ENCODE measurements at regions not wholly inside any gene's neighbourhood (a gene's known extent, or its start where the extent isn't known, plus 50 kb on each side); places are given as distances from the start of the nearest gene placed in this dataset.

DNA sequence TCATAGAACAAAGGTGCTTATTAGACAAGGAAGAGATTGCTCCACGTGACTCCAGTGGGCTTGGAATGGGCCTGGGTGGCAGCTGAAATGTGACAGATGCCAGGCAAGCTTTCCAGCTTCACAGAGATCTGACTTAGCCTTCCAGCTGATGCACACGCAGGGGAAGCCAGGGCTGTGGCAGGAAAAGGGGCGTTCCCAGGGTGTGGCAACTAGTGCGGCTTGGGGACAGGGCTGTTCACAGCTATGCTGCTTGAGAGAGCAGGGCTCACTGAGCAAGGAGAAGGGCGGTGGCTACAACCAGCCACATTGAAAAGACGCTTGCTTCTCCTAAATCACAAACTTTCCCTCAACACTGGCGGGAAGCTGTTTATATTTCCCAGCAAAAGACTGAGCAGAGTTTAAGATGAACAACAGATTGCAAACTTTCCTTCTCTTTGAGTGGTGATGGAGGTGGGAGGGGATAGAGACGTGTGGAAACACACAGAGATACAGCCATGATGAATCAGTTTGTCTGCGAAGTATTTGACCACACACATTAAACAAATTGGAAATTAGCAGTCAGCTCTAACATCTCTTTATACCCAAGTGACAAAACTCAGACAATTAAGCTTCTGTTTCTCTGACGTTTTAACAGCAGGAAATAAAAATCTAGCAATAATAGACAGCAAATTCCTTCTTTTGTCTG is 127.5 kb downstream of the BDH1 start:
- no peak for ATAC-seq (replicated peaks; ENCODE audit: extremely low read depth, poor library complexity, severe bottlenecking)
- Mint-ChIP-seq H3K36me3 (ENCODE audit: insufficient read depth) (peaks cover 4% of the 10 kb centered on the region), H3K9me3 (no peaks in the 10 kb centered on the region), H3K4me1 (peaks cover 9% of the 10 kb centered on the region), H3K27ac (ENCODE audit: low read depth) (no peak overlapping the region), H3K4me3 (no peak overlapping the region), H3K27me3 (peaks cover 75% of the 10 kb centered on the region)
- DNase-seq (ENCODE audit: low spot score in 2 of 2), result no peak

DNA sequence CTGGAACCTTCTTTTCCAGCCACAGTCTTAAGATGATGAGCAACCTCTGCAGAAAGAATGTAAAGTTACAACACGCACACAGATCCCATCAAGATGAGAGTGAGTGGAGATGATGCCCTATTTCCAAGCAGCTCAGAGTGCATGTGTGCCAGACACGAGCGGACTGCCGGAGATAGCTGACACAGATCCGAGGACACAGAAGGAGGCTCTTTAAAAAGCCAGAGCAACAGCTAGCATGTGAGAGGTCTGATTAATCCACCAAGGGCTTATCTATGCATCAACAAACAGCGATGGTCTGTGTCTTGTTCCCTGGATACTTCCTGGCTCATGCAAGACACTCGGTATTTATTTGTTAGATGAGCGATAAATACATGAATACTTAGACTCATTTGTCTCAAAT is 128.6 kb upstream of the DLG1 start:
- peaks cover 9% of the 10 kb centered on the region for H3K4me1 Mint-ChIP-seq
- H3K27me3 Mint-ChIP-seq, result peaks cover 74% of the 10 kb centered on the region
- H3K9me3 Mint-ChIP-seq, result no peaks in the 10 kb centered on the region
- H3K36me3 Mint-ChIP-seq (ENCODE audit: insufficient read depth), result peaks cover 4% of the 10 kb centered on the region
- ATAC-seq (replicated peaks; ENCODE audit: extremely low read depth, poor library complexity, severe bottlenecking) (no peak), DNase-seq (ENCODE audit: low spot score in 2 of 2) (no peak)
- no peak overlapping the region for H3K4me3 Mint-ChIP-seq
- no peak overlapping the region for H3K27ac Mint-ChIP-seq (ENCODE audit: low read depth)

DNA sequence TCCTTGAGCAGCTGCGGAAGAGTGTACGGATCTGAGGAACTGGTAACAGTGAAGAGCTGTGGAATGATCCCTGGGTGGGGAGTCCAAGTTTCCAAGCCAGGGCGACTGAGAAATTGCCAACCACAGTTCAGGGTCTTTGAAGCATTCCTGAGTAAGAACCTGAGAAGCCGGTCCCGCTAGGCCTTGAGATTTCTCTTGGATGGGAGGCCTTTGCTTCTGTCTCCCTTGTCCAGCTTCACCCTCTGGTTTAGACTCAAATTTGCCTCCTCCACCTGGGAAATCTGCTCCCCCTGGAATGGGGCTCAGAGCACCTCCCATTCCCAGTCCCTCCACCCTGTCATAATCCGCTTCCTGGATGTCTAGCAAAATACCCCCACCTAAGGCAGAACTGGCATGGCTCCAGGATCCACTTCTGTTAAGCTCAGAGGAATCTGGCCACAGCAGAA is 127.7 kb upstream of the DLG1 start:
- no peak for ATAC-seq (replicated peaks; ENCODE audit: extremely low read depth, poor library complexity, severe bottlenecking)
- no peak overlapping the region for H3K4me3 Mint-ChIP-seq
- no peaks in the 10 kb centered on the region for H3K9me3 Mint-ChIP-seq
- no peak for DNase-seq (ENCODE audit: low spot score in 2 of 2)
- H3K27ac Mint-ChIP-seq (ENCODE audit: low read depth), result no peak overlapping the region
- peaks cover 67% of the 10 kb centered on the region for H3K27me3 Mint-ChIP-seq
- H3K4me1 Mint-ChIP-seq, result peaks cover 9% of the 10 kb centered on the region
- H3K36me3 Mint-ChIP-seq (ENCODE audit: insufficient read depth), result peaks cover 4% of the 10 kb centered on the region

DNA sequence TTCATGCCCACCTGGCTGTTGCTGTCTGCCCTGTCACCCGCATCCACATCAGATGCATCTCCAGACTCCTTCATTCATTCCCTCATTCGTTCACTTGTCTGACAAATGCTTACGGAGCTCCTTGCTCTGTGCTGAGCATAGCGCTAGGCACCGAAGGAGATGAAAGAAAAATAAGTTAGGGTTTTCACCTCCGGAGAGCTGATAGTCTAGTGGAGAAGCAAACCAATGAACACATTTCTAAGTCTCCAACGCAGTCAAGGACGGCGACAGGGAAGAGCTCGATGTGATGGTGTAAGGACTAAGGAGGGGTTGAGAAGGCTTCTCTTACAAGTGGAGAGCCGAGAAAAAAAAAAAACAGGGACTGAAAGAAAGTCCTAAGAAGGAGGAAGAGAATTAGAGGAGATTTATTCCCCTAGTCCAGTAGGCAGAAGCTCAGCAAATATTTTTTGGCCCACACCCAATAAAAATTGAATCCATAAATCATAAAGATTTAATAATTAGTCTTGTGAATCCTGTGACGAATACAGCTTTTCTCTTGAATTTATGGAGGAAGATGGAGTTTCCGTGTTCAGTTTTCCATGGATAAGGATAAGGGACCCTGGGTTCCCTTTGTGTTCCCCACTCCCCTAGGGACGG is 127.2 kb upstream of the DLG1 start:
- Mint-ChIP-seq H3K4me1 (peaks cover 9% of the 10 kb centered on the region), H3K27ac (ENCODE audit: low read depth) (no peak overlapping the region), H3K36me3 (ENCODE audit: insufficient read depth) (peaks cover 4% of the 10 kb centered on the region), H3K9me3 (no peaks in the 10 kb centered on the region), H3K27me3 (peaks cover 67% of the 10 kb centered on the region), H3K4me3 (no peak overlapping the region)
- ATAC-seq (replicated peaks; ENCODE audit: extremely low read depth, poor library complexity, severe bottlenecking) (no peak), DNase-seq (ENCODE audit: low spot score in 2 of 2) (no peak)

DNA sequence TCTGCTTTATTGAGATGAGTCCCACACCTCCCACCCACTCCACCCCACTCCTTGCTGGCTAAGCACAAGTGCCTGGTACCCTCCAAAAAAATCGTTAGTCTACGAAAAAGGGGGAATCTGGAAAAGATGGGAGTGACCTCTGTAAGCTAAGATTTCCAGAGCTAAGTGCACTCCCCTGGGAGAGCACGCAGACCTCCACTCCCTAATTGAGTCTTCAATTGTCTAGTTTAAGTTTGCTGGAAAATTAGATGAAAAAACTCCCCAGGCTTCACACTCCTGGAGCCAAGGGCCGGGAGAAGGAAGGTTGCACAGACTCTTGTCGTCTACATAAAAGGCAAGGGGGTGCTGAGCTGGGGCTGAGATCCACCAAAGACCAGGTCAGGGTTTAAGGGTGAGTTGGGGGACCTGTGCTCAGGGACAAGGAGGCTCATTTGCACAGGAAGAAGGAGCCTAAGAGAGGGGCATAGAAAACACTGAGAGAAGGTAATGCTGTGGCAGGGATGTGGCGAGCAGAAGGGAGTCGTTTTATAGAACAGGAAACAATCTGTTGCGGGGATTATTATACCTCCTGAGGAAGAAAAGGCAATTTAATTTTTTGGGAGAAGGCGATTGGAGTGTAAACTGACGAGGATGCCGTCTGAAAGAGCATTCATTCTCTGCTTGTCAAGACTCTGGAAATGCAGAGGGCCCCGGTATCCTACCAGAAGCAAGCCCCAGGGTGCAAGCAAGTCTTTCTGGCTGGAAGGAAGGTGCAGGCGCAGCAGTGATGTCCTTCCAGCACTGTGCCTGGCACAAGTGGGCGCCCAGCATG is 126.5 kb upstream of the DLG1 start:
- ATAC-seq (replicated peaks; ENCODE audit: extremely low read depth, poor library complexity, severe bottlenecking) (no peak), DNase-seq (ENCODE audit: low spot score in 2 of 2) (no peak)
- Mint-ChIP-seq H3K27me3 (peaks cover 62% of the 10 kb centered on the region), H3K4me1 (peaks cover 9% of the 10 kb centered on the region), H3K36me3 (ENCODE audit: insufficient read depth) (peaks cover 4% of the 10 kb centered on the region), H3K27ac (ENCODE audit: low read depth) (no peak overlapping the region), H3K4me3 (no peak overlapping the region), H3K9me3 (no peaks in the 10 kb centered on the region)

DNA sequence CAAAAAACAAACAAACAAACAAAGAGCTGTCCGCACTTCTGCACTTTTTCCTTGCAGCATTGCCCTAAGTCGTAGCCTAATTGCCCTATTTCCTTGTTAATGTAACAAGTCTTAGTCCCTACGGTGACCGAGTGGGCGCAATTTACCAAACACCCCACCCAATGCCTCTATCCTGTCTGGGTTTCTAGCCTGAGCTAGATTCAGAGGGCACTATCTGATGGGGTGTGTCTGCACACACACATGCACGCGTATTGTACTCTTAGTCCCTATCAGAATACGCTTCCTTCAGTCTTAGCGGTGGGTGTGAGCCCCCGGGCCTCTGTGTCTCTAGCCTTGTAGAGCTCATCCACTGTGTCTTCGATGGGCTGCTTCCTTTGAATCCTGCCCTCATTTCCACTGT is 125.9 kb upstream of the DLG1 start:
- ATAC-seq (replicated peaks; ENCODE audit: extremely low read depth, poor library complexity, severe bottlenecking) (no peak), DNase-seq (ENCODE audit: low spot score in 2 of 2) (no peak)
- H3K9me3 Mint-ChIP-seq, result no peaks in the 10 kb centered on the region
- peaks cover 57% of the 10 kb centered on the region for H3K27me3 Mint-ChIP-seq
- no peak overlapping the region for H3K27ac Mint-ChIP-seq (ENCODE audit: low read depth)
- no peak overlapping the region for H3K4me3 Mint-ChIP-seq
- peaks cover 9% of the 10 kb centered on the region for H3K4me1 Mint-ChIP-seq
- H3K36me3 Mint-ChIP-seq (ENCODE audit: insufficient read depth), result peaks cover 6% of the 10 kb centered on the region

DNA sequence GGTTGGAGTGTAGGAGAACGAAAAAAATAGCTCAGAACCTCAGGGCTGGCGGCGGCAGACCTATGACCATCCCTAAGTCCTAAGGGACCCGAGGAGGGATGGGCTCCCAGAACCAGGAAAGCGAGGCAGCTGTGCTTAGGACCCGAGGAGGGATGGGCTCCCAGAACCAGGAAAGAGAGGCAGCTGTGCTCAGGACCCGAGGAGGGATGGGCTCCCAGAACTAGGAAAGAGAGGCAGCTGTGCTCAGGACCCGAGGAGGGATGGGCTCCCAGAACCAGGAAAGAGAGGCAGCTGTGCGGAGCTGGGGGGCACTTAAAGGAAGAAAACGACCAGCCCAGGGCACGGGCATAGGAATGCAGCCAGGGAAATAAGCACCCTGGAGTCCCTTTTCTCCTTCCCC is 125.0 kb upstream of the DLG1 start:
- Mint-ChIP-seq H3K27ac (ENCODE audit: low read depth) (no peak overlapping the region), H3K4me3 (no peak overlapping the region), H3K36me3 (ENCODE audit: insufficient read depth) (peaks cover 3% of the 10 kb centered on the region), H3K4me1 (peaks cover 6% of the 10 kb centered on the region), H3K27me3 (peaks cover 50% of the 10 kb centered on the region), H3K9me3 (no peaks in the 10 kb centered on the region)
- DNase-seq (ENCODE audit: low spot score in 2 of 2) (no peak), ATAC-seq (replicated peaks; ENCODE audit: extremely low read depth, poor library complexity, severe bottlenecking) (no peak)

DNA sequence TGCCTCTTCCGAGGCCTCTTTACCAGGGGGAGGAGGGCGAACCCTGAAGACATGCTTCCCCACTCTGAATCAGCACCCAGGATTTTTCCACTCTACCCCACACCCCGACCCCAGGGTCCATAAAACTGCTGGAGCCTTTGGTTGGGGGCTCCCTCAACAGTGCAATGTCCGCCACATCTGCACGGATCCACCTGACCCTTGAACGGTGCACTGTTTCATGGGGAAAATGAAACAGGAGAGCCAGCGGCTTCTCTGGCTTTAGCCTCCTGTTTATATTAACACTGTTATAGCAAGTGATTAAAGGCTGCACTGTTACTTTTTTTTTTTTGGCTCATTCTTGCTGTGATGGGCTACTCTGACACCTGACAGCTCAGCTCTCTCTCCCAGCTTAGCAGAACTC is 124.1 kb upstream of the DLG1 start:
- Mint-ChIP-seq H3K9me3 (no peaks in the 10 kb centered on the region), H3K27me3 (peaks cover 42% of the 10 kb centered on the region), H3K4me3 (no peak overlapping the region), H3K36me3 (ENCODE audit: insufficient read depth) (peaks cover 2% of the 10 kb centered on the region), H3K27ac (ENCODE audit: low read depth) (no peak overlapping the region), H3K4me1 (no peaks in the 10 kb centered on the region)
- ATAC-seq (replicated peaks; ENCODE audit: extremely low read depth, poor library complexity, severe bottlenecking), result no peak
- DNase-seq (ENCODE audit: low spot score in 2 of 2), result no peak

DNA sequence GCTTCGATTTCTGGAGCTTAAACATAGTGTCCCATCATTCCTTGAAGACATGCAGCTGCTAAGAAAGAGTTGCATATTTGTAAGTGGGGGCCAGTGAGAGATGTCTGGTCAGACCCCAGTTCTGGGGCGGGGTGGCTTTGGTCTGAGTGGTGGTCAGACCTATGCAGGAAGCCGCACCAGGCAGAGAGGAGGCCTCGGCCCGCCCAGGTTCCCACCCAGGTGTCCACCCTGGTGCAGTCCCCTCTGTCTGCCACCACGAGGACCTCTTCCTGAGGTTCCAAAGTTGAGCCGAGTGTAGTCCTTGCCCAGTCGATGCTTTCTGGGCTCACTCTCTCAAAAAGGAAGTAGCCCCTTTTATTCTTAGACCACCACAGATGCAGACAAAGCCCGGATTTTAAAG is 122.6 kb upstream of the DLG1 start:
- no peak overlapping the region for H3K27ac Mint-ChIP-seq (ENCODE audit: low read depth)
- no peaks in the 10 kb centered on the region for H3K4me1 Mint-ChIP-seq
- no peaks in the 10 kb centered on the region for H3K9me3 Mint-ChIP-seq
- H3K4me3 Mint-ChIP-seq, result no peak overlapping the region
- H3K36me3 Mint-ChIP-seq (ENCODE audit: insufficient read depth), result peaks cover 2% of the 10 kb centered on the region
- no peak for ATAC-seq (replicated peaks; ENCODE audit: extremely low read depth, poor library complexity, severe bottlenecking)
- DNase-seq (ENCODE audit: low spot score in 2 of 2), result no peak
- H3K27me3 Mint-ChIP-seq, result peaks cover 50% of the 10 kb centered on the region

DNA sequence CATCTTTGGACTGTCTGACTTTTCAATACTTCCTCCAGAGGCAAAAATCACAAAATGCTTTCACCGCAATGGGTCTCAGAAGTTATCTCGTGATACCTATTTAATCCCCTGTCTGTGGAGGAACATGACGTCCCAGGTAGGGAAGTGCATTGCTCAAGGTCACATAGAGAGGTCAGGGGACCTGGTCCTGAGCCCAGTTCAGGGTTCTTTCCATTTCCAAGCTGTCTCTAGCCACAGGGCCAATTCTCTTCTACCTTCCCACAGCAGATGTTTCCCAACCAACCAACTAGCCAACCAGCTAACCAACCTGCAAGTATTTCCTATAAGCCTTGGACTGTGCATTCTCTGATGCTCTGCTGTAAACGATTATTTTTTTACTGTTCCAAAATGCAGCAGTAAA is 122.2 kb upstream of the DLG1 start:
- no peak overlapping the region for H3K27ac Mint-ChIP-seq (ENCODE audit: low read depth)
- H3K4me3 Mint-ChIP-seq, result no peak overlapping the region
- peaks cover 2% of the 10 kb centered on the region for H3K36me3 Mint-ChIP-seq (ENCODE audit: insufficient read depth)
- ATAC-seq (replicated peaks; ENCODE audit: extremely low read depth, poor library complexity, severe bottlenecking), result no peak
- peaks cover 50% of the 10 kb centered on the region for H3K27me3 Mint-ChIP-seq
- H3K9me3 Mint-ChIP-seq, result no peaks in the 10 kb centered on the region
- no peaks in the 10 kb centered on the region for H3K4me1 Mint-ChIP-seq
- DNase-seq (ENCODE audit: low spot score in 2 of 2), result no peak

DNA sequence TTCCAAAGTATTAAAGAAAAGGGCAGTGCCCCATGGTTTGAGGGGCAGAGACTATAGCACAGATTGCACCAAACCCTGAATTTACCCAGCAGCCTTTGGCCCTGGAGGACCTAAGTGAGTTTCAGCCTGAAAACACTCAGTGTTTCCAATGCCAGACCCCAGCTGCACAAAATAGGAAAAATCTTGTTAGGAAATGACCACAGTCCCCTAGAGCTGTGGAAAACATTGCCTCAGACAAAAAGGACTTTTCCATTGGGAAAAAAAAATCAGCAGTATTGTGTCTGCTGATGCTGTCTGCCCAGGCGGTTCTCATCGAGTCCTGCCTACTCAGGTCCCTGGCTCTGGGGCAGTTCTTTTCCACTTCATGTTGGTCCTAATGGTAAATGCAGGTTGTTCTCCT is 121.7 kb upstream of the DLG1 start:
- peaks cover 46% of the 10 kb centered on the region for H3K27me3 Mint-ChIP-seq
- H3K9me3 Mint-ChIP-seq, result no peaks in the 10 kb centered on the region
- ATAC-seq (replicated peaks; ENCODE audit: extremely low read depth, poor library complexity, severe bottlenecking) (no peak), DNase-seq (ENCODE audit: low spot score in 2 of 2) (no peak)
- no peak overlapping the region for H3K4me3 Mint-ChIP-seq
- H3K4me1 Mint-ChIP-seq, result no peaks in the 10 kb centered on the region
- no peak overlapping the region for H3K27ac Mint-ChIP-seq (ENCODE audit: low read depth)
- H3K36me3 Mint-ChIP-seq (ENCODE audit: insufficient read depth), result peaks cover 2% of the 10 kb centered on the region

DNA sequence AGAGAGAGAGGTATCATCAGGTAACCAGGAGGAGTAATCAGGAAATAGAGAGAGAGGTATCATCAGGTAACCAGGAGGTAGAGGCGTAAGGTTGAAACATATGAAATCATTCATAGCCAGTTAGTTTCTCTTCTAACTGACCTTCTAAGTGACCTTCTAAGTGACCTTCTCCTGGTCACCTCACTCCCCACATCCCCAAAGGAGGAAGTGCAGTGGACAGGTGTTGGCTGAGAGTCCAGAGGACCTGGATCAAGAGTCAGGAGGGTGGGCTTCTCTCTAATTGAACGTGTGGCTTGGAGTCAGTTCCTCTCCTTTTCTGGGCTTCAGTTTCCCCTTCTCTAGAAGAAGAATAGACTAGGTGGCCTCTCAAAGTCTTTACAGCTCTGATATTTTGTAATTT is 121.3 kb upstream of the DLG1 start:
- Mint-ChIP-seq H3K27me3 (peaks cover 42% of the 10 kb centered on the region), H3K9me3 (no peaks in the 10 kb centered on the region), H3K27ac (ENCODE audit: low read depth) (no peak overlapping the region), H3K4me3 (no peak overlapping the region), H3K4me1 (no peaks in the 10 kb centered on the region), H3K36me3 (ENCODE audit: insufficient read depth) (peaks cover 2% of the 10 kb centered on the region)
- DNase-seq (ENCODE audit: low spot score in 2 of 2), result no peak
- no peak for ATAC-seq (replicated peaks; ENCODE audit: extremely low read depth, poor library complexity, severe bottlenecking)
